NB4 (cell line): ENCODE measurements at regions not wholly inside any gene's neighbourhood (a gene's known extent, or its start where the extent isn't known, plus 50 kb on each side); places are given as distances from the start of the nearest gene placed in this dataset.

Source experiments
- POLR2A ChIP-seq: IDR thresholded peaks from 2 replicates; pipeline ENCODE4 v1.6.1; 2011; ENCODE audit warnings: mild to moderate bottlenecking; ENCODE audit not compliant: insufficient read length; ENCODE audit errors: extremely low read depth
- TF ChIP-seq, protein P1 (sequence below): IDR thresholded peaks from one replicate; pipeline ENCODE4 v1.5.1; 2012; ENCODE audit warnings: low read depth, low read length

DNA sequence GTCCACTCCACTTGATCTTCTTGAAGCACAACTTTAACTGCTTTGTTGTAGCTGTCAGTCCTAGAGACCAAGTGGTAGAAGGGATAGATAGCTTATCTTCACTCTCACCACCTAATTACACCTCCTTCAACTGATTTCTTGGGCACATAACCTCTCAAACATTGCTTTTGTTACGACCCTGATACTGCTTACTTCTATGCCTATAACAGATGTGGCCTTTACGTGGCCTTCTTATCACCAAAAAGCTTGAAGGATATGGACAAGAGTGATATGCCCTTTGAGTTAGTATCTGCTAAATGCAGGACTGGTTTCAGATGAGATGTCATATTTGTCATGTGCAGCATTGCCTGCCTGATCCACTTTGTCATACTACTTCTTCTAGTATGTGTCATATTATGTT, 847.2 kb downstream of the TDRD15 start:
- TF ChIP-seq, protein P1, sequence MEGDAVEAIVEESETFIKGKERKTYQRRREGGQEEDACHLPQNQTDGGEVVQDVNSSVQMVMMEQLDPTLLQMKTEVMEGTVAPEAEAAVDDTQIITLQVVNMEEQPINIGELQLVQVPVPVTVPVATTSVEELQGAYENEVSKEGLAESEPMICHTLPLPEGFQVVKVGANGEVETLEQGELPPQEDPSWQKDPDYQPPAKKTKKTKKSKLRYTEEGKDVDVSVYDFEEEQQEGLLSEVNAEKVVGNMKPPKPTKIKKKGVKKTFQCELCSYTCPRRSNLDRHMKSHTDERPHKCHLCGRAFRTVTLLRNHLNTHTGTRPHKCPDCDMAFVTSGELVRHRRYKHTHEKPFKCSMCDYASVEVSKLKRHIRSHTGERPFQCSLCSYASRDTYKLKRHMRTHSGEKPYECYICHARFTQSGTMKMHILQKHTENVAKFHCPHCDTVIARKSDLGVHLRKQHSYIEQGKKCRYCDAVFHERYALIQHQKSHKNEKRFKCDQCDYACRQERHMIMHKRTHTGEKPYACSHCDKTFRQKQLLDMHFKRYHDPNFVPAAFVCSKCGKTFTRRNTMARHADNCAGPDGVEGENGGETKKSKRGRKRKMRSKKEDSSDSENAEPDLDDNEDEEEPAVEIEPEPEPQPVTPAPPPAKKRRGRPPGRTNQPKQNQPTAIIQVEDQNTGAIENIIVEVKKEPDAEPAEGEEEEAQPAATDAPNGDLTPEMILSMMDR, result no peak
- no peak for TF ChIP-seq POLR2A
